PC-9 (cell line): ENCODE measurements at regions not wholly inside any gene's neighbourhood (a gene's known extent, or its start where the extent isn't known, plus 50 kb on each side); places are given as distances from the start of the nearest gene placed in this dataset.

ENCODE experiments used
- CTCF ChIP-seq: fragments of 200-600 bp; sonication (generic); conservative IDR thresholded peaks from 2 replicates; pipeline ENCODE4 v1.6.1; 2017; ENCODE audit warnings: mixed run types, antibody characterized with exemption, mild to moderate bottlenecking, moderate library complexity
- EZH2 ChIP-seq: fragments of 200-600 bp; sonication (generic); IDR thresholded peaks from 2 replicates; pipeline ENCODE4 v1.8.0; 2017; ENCODE audit warnings: antibody characterized with exemption, low read depth

DNA sequence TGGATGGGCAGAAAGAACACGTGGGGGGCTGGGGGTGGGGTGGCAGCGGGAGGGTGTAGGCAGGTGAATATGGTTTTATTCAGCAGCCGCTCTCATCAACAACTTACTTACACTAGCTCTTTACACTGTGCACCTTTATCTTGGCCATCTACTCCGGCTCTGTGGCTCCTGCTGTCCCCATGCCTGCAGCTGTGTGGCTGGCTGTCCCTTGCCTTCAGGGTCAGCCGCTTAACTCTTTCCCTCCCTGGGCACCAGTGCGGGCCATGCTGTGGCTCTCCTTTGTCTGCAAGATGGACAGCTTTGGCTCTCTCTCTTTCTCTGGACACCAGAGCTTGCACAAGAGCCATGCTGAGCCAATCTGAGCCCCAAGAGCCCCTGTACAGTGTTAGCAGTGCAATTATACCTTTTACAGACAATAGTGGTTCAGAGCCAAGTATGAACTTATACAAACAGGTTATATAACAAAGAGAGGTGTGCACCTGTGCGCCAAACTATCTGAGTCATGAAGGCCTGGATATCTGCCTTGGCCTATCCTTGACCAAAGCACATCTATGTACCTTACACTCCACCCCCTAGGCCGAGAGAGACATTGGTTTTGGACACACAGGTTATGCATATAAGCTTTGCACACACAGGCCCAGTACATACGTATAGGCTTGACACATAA lies 94.3 kb upstream of the CTSC start:
- TF ChIP-seq CTCF (no peak), EZH2 (no peak)
